Superior temporal gyrus (tissue), 1 donor: ENCODE measurements at regions not wholly inside any gene's neighbourhood (a gene's known extent, or its start where the extent isn't known, plus 50 kb on each side); places are given as distances from the start of the nearest gene placed in this dataset.
"Not testable (repeated sequence)": the region's sequence is repeated elsewhere in the genome, so short reads cannot be mapped to it uniquely, and the experiment has no call there.

Source experiments
- DNase-seq: peaks from one replicate; pipeline ENCODE4 v3.0.0-alpha.2; 2016; ENCODE audit errors: extremely low spot score

DNA sequence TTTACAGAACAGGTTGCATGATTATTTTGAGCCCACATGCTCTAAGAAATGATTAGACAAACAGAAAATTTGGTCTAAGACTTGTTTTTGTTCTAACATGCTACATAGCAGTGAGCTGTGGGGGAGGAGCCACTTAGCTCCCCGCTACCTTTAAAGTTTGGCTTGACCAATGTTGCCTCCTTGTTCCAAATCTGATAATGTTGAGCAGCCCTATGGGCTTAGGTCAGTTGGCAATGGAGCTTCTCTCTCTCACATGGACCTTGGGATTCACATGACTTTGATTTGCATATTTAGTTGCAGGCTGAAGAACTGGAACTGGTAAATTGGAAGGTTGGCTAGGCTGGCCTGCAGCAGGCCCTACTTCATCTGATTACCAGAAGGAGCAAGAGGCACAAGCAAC lies 116.4 kb downstream of the EBLN2 start:
- no peak for DNase-seq

DNA sequence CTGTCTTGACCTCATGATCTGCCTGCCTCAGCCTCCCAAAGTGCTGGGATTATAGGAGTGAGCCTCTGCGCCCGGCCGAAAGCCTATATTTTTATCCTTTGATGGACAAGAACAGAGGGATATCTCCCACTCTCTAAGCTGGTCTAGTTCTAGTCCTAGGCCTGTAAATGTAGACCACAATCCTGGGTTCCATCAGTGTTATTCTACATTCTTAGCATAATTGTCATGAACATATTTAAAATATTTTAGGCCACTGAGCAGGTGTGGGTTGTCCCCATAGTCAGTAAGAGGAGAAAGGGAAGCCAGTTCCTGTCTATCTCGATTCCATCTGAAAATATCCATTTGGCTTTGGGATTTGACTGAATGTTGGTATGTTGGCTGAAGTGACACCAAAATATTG lies 118.1 kb downstream of the EBLN2 start:
- DNase-seq: no peak

DNA sequence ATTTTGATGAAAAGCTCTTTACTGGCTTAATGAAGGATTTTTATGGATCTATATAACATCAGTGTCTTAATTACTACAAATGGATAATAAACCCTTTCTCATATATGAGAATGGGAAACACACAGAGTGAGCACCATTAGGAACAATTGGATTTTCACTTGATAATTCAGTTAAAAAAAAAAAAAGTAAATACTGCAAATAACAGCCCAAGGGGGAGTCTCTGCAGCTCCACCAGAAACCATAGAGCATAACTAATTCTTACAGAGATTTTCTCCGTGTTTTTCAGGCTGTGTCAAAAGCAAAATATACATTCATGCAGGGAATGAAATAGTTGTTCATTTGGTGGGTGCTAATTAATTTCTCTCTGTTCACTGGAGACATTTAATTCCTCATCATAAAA lies 125.3 kb downstream of the EBLN2 start:
- DNase-seq: no peak

DNA sequence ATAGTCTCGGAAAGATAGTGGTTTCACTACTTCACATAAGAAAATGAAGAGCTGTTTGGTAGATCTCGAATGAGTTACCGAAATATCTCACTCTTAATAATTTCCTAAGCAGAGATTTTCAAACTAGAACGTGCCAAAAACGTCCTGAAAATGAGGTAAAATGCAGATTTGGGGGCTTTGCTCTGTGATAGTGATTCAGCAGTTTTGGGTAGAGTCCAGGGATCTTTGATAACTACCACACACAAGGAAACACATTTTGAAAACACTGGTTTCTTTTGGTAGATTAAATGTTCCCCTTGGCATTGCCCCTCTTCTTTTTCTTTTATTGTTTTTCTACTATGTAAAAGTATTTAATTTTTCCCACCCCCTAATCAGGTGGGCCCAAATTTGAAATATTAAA lies 125.9 kb downstream of the EBLN2 start:
- DNase-seq: no peak

DNA sequence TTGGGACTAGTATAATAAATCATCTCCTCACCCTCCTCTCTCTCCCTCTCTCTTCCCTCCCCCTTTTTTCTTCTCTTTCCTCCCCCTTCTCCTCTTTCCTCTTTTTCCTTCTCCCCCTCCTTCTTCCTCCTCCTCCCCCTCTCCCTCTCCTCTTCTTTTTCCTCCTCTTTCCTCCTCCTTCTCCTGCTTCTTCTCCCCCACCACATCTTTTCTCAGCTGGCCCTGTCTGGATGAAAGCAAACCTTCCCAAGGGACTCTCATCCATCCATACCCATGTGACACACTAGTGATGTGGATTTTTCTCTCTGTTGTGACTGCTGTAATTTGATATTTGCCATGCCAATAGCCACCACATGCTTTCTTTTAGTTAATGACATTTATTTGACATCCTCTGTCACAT lies 127.2 kb downstream of the EBLN2 start:
- DNase-seq: no peak

DNA sequence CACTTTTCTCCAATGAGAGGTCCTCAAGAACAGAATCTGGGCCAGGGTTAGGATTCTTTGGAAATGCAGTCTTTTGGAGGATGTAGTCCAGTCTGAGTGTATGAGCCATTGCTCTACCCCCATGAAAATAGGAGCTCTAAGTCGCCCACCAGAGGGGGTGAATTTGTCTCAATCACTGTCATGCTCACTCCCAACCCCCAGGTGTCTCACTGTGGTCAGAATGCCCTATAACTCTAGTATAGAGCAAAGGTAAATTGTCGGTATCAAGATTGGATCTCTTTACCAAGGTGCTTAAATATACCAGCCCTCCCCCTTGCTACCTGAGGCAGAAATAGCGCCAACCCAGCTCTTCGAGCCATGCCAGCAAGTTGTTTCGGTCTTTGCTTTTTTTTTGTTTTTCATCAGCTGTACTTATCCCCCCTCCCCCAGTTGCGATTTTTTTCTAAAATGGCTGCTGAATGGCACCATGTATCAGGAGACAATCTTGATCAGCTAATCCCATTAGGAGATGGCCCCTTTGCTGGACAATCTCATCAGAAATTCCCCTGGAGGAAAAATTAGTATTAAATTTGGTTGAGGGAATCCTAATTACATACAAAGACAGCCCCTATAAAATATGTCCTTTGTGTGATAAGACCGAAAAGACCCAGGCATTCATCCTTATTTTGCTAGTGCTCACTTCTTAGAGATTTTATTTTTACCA lies 130.7 kb downstream of the EBLN2 start:
- DNase-seq: no peak

DNA sequence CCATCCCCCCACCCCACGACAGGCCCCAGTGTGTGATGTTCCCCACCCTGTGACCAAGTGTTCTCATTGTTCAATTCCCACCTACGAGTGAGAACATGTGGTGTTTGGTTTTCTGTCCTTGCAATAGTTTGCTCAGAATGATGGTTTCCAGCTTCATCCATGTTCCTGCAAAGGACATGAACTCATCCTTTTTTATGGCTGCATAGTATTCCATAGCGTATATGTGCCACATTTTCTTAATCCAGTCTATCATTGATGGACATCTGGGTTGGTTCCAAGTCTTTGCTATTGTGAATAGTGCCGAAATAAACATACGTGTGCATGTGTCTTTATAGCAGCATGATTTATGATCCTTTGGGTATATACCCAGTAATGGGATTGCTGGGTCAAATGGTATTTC lies 132.5 kb downstream of the EBLN2 start:
- not testable (repeated sequence) for DNase-seq

DNA sequence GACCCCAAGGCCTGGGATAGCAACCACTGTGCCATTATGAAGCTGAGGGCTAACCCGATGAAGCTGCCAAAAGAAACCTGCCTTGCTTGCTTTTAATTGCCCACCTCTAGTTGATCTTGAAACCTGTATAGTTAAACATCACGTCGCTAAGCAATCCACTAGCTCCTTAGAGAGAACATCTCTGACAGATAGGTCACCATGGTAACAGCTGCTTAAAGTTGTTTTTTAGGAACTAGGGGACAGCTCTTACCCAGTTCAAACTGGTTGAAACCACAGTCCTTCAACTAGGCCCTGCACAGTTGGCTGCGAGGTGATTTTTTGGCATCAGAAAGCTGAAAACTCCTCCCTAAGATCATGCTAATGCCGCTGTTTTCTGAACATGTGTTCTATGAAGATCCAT lies 135.7 kb downstream of the EBLN2 start:
- no peak for DNase-seq

DNA sequence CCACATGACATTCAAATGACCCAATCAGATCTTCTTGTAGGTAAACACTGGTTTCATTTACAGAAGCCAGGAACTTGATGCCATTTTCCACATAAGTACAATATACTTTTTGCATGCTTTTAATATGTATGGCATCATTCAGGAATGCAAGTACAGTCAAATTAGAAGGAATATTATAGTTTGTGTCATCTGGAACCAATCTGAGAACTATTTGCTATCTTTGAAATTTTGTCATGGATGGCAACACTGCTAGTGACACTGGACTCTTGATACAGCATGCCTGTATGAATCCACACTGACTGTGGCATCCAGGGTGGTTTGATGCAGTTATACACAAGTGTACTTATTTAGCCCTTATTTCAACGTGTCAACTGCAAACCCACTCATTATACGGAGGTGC lies 141.6 kb downstream of the EBLN2 start:
- no peak for DNase-seq

DNA sequence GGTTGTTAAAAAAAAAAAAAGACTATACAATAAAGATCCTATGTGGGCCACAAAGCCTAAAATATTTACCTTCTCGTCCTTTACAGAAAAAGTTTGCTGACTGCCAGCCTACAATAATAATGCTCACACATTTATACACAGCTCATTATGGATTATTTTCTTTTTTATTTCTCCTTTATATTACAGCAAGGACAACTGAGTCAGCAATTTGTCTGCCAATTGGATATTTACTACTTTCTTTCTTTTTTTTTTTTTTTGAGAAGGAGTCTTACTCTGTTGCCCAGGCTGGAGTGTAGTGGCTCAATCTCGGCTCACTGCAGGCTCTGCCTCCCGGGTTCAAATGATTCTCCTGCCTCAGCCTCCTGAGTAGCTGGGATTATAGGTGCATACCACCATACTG lies 142.2 kb downstream of the EBLN2 start:
- no peak for DNase-seq

DNA sequence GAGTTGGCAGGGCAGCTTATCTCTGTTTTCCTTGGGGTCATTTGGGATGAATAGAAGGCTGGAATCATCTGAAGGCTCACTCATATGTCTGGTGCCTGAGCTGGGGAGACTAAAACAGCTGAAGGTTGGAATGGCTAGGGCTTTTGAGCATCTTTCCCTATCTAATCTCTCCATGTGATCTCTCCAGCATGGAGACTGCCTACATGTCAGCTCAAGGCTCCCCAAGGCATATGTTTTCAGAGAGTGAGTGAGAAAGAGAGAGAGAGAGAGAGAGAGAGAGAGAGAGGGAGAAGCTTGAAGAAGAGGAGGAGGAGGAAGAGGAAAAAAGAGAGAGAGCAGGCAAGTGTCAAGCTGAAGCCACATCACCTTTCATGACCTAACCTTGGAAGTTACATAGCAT lies 143.4 kb downstream of the EBLN2 start:
- DNase-seq: no peak

DNA sequence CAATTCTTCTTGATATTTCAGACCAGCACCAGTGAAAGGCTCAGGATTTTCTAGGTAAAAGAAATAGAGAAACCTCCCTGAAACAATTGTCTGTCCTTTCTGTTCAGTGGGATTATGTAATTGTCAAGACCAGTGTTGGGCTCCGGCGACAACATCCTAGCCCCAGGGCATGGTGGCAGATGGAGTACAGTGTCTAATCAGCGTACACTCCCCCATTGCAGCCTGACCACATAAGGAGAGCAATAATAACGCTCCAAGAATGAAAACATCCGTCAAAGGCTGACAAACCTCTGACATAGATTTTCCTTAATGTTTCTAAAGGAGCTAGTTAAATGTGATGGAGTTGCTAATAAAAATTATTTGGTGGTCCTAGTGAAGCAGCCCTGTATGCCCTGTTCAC lies 144.6 kb downstream of the EBLN2 start:
- DNase-seq: no peak

DNA sequence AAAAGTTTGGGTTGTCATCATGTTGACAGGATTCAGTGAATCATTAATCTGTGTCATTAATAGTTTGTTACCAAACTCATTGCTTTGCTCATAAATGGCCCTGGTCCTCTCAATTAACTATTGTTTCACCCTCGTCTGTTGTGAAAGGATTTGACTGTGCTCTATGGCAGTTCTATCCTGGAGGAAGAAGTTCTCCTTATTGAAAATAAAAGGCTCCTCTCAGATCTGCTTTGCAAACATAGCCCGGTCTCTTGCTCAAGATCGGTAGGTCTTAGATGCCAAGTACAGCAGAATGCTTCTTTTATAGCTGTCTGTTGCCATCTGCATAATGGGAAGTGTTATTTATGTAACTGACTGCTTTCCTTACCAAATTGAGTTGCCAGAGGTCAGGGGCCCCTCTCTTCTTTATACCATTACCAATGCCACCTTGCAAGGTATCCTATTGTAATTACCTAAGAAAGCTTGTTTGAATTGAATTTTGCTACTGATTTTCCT lies 146.5 kb downstream of the EBLN2 start:
- no peak for DNase-seq

DNA sequence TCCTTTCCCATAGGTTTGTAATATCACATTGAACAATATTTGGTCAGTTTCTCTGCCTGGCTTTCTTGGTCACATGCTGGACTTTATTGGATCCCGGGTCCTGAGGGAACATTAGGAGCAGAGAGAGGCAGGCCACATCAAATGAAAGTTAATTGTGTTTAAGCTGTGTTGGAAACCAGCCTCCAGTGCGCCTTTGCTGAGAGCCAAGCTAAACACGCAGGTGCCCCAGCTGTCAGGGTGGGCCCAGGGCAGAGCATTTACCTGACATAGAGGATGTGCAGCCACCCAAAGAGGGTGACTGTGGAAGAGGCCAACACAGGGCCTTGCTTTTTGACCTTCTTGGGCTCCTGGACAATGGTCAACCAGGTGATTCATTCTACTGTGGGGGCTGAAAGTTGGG lies 149.3 kb downstream of the EBLN2 start:
- DNase-seq: no peak

DNA sequence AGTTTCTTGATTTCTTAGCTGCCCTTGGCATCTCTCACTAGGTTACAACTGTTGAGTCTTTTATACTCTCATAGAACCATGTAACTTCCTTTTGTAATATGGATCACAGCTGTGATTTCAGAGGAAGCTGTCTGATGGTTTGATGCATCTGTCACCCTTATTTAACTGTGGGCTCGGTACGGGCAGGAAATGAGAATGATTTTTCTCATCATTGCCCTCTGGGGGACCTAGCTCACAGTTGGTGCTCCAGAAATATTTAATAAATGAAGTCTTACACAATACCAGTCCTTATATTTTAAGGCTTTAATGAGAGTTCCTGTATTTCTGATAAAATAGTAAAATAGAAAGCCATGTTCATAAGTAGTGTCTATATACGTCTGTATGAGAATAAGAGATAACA lies 151.2 kb downstream of the EBLN2 start:
- DNase-seq: no peak

DNA sequence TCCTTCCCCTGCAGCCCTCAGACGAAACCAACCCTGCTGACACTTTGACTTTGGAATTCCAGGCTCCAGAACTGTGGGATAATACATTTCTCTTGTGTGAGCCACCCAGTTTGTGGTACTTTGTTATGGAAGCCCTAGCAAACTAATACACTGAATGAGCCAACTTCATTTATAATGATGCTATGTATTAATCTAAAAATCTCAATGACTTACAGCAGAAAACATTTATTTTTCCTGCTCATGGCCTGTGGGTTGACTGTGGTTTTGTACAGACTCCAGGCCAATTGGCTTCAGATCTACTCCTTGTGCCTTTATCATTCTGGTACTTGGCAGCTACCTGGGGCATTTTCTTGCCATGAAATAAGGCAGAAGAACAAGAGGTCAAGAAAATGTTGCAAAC lies 152.4 kb downstream of the EBLN2 start:
- no peak for DNase-seq

DNA sequence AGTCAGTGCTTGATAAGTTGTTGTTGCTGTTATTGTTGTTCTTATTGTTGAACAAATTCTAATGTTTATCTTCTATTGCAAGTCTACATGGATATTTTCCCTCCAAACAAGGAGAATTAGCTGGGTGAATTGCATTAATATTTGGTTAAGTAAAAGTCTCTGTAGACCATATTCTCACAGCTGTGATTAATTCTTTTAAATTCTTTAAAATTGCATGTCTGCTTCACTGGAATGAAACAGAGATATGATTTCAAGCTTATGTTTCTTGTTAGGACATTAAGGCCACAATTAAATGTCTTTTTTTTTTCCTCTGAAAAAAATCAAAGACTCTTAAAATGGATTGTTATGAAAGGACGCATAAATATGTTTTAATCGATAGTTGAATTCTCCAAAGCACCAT lies 153.4 kb downstream of the EBLN2 start:
- DNase-seq: no peak

DNA sequence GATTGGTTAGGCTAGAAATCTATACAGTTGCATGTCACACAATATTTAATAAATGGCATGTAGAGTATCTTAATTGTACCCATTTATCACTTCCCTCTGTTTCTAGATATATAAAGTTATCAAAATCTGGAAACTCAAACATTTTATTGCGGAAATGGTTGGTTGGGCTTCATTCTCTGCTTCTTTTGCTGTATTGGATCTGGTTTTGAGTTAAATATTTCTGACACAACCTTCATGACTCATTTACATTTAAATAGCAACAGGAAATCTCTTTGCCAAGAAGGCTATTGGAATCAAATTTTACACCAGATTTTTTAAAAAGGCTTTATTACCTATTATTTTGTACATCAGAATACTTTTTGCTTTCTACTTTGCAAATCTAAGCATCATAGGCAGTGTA lies 153.8 kb downstream of the EBLN2 start:
- DNase-seq: no peak

DNA sequence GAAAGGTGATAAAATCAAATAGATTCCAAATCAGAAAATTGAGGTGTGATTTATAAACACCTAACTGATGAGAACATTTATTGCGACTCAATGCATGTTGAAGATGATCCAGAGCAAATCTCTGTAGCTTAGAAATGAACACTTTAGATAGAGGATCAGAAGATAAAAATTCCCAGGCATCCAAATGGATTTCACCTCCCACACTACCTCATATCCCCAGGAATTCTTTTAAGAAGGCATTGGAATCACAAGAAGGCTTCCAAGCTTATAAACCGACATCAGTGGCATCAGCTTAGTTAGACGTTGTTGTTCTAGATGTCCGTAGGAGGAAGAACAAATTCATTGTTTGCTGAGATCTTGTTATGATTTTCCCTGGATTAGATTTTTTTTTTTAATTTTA lies 154.4 kb downstream of the EBLN2 start:
- no peak for DNase-seq

DNA sequence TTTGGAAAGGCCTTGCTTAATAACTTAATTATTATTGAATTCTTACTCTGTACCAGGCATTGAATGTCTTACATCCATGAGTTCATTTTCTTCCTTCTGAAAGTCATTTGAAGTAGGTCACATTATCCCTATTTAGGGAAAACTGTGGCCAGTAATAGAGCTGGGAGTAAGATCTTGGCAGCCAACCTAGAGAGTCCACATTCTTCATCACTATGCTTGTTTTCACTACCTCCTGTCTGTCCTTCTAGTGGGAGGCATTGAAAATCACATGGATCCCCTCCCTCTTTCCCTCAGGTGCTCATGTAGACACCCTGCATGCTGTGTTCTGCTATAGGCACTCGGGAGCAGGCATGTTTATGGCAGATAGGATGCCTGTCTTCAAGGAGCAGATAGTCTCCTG lies 154.9 kb downstream of the EBLN2 start:
- no peak for DNase-seq

DNA sequence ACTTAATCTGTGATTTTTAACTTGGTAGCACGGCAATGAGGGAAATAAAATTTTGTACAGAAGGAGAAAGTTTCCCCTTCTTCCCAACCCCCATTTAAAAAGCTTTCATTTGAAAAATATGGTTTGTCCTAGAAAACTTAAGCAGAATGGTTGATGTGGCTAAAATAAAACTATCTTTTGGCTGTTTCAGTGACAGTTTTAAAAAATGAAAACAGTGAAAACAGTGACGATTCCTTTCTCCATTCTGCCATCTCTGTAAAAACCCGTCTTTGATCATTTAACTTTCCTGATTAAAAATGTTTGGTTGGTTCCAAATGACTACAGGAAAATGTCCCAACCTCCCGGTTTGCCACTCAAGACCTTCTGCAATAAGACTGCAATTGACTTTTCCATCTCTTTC lies 160.7 kb downstream of the EBLN2 start:
- DNase-seq: no peak

DNA sequence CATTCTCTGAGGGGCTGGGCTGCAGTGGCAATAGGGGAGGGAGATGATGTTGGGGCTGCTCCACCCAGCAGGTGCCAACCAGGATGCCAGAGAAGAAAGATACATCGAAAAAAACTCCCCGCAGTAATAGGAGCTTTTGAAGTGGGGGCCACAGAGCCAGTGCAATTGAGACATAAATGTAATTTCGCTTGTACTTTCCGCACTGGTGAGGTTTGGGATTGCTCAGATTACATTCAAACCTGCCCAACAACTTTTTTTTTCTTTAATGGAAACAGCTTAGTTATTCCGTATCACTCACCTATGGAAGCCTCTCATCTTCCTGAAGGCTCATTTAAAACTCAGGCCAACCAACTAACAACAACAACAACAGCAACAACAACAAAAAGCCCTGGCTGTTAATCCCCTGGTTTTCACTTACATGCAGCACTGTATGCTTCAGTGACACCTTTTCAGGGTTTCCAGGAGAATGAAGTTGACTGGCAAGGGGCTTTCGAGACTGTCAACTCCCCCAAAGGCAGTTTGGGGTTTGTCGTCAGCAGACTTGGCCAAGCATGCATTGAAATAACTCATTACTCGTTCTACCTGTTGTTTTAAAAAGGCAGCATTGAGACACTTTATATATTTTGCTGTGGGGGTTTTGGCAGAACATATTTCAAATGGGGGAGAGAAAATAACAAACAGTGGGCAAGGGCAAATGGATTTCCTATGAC lies 163.8 kb downstream of the EBLN2 start:
- DNase-seq: no peak

DNA sequence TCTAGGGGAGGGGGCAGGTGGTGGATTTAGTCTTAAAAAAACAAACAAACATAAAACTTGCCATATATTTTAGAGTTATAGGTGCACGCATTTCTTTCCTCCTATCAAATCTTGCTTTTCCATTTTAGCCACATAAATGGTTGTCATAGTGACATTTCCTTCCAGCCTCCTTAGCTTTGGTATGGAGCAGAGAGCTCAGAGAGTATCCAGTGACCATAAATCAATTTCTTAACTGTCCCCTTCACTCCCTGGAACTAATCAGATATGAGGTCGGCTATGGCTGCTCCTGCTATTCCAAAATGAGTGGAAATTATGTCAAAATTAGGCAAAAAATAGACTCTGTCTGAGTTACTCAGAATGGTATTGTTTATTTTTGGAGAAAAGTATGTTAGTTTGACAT lies 164.5 kb downstream of the EBLN2 start:
- DNase-seq: no peak

DNA sequence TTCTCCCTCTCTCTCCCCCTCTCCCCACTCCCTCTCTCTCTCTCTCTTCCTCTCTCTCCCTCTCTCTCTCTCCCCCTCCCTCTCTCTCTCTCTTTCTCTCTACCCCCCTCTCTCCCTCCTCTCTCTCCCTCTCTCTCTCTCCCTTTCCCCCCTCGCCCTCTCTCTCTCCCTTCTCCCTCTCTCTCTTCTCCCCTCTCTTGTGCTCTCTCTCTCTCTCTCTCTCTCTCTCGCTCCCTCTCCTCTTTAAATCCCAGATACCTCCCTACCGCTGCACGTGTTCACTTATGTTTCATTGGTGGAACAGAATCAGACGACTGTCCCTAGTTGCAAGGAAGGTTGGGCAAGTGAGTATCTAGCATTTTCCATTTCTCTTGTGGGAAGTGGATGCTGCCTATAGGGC lies 166.5 kb downstream of the EBLN2 start:
- DNase-seq: no peak
